Endothelial cell of umbilical vein (primary cell): ENCODE measurements at regions not wholly inside any gene's neighbourhood (a gene's known extent, or its start where the extent isn't known, plus 50 kb on each side); places are given as distances from the start of the nearest gene placed in this dataset.
"Not testable (repeated sequence)": the region's sequence is repeated elsewhere in the genome, so short reads cannot be mapped to it uniquely, and the experiment has no call there.

ENCODE experiments used
- BruUV-seq: library from RNA; stranded (reverse); fragments of 400-500 nt; replicated peaks from 2 replicates; lab custom pipeline; 2021; lab: Mats Ljungman, UMichigan
- CTCF ChIA-PET: fragments of 300-600, 350-600 bp; sonication (Branson Sonifier 250); formaldehyde crosslinking; loops from one replicate; lab custom pipeline; 2021; ENCODE audit warnings: antibody characterized with exemption, inconsistent platforms; lab: Charles Lee
- POLR2A ChIA-PET: fragments of 300-600, 350-600 bp; sonication (Branson Sonifier 250); formaldehyde crosslinking; loops from one replicate; lab custom pipeline; 2021; ENCODE audit warnings: antibody characterized with exemption, inconsistent platforms; lab: Charles Lee
- DNase-seq: peaks from one replicate; pipeline ENCODE4 v3.0.0-alpha.2; 2011; ENCODE audit warnings: low read depth, low spot score
- FAIRE-seq: peaks from 2 replicates; lab custom pipeline; 2011; peaks lifted over from hg19 to GRCh38; lab: Jason Lieb, UNC
- H2AFZ ChIP-seq: 2 replicates; pipeline ENCODE4 v1.6.0; 2012; ENCODE audit warnings: low read depth, low read length, control low read depth, inconsistent platforms
- H3K27ac ChIP-seq: 2 replicates; pipeline ENCODE4 v1.5.1; 2011; ENCODE audit warnings: low read depth, mild to moderate bottlenecking, control low read depth, low read length, moderate library complexity; ENCODE audit not compliant: insufficient read depth
- H3K27me3 ChIP-seq, 2 experiments: 2 replicates each; pipeline versions ENCODE4 v1.6.0 to v1.6.1; 2011; ENCODE audit warnings: low read length in 2 of 2, mixed read lengths in 1 of 2; ENCODE audit not compliant: control insufficient read depth in 2 of 2, insufficient read depth in 2 of 2
- H3K36me3 ChIP-seq, 2 experiments: 2 replicates in 1 of 2; 3 replicates in 1 of 2; pipeline ENCODE4 v1.5.1; 2011; ENCODE audit warnings: low read length in 2 of 2, mild to moderate bottlenecking in 1 of 2, moderate library complexity in 1 of 2; ENCODE audit not compliant: control insufficient read depth in 2 of 2, insufficient read depth in 2 of 2; ENCODE audit errors: extremely low read depth in 1 of 2
- H3K4me1 ChIP-seq: 3 replicates; pipeline ENCODE4 v1.5.1; 2011; ENCODE audit warnings: mild to moderate bottlenecking, low read length; ENCODE audit not compliant: control insufficient read depth, insufficient read depth; ENCODE audit errors: extremely low read depth
- H3K4me2 ChIP-seq: 2 replicates; pipeline ENCODE4 v1.6.1; 2011; ENCODE audit warnings: low read length, control low read depth, mixed read lengths; ENCODE audit not compliant: insufficient read depth
- H3K4me3 ChIP-seq, 3 experiments: fragments of 200-600 bp in 1 of 3; sonication (generic), shearing (Covaris generic) in 1 of 3; replicated peaks in 1 of 3; 2 replicates each; pipeline ENCODE4 v1.5.1; 2011 to 2016; ENCODE audit warnings: control low read depth in 3 of 3, low read length in 3 of 3, mild to moderate bottlenecking in 2 of 3, inconsistent platforms in 1 of 3, low read depth in 1 of 3, moderate library complexity in 1 of 3; ENCODE audit not compliant: insufficient read depth in 1 of 3
- H3K79me2 ChIP-seq: 2 replicates; pipeline ENCODE4 v1.6.0; 2012; ENCODE audit warnings: low read length, inconsistent platforms; ENCODE audit not compliant: control insufficient read depth, insufficient read depth
- H3K9ac ChIP-seq: replicated peaks from 2 replicates; pipeline ENCODE3; 2011; ENCODE audit warnings: low read length, control low read depth; ENCODE audit not compliant: insufficient read depth; ENCODE audit errors: extremely low read depth
- H3K9me1 ChIP-seq: replicated peaks from 3 replicates; pipeline ENCODE4 v1.6.0; 2011; ENCODE audit warnings: mild to moderate bottlenecking, low read length; ENCODE audit not compliant: control insufficient read depth, insufficient read depth; ENCODE audit errors: extremely low read depth
- H3K9me3 ChIP-seq: replicated peaks from 2 replicates; pipeline ENCODE4 v1.5.1; 2012; ENCODE audit warnings: low read length, inconsistent platforms; ENCODE audit not compliant: control insufficient read depth, insufficient read depth
- H4K20me1 ChIP-seq: replicated peaks from 2 replicates; pipeline ENCODE3; 2011; ENCODE audit warnings: mild to moderate bottlenecking, low read length; ENCODE audit not compliant: control insufficient read depth, insufficient read depth; ENCODE audit errors: extremely low read depth
- dilution Hi-C: fragments of 300-500 bp; cut with MboI; formaldehyde crosslinking; loops from one replicate; pipeline ENCODE4 v1.15.0; 2019; ENCODE audit warnings: low sequenced_read_pairs; ENCODE audit not compliant: extremely low pct_ligation_motif_present
- intact Hi-C: fragments of 100-400 bp; cut with micrococcal nuclease; formaldehyde crosslinking; loops from one replicate; pipeline ENCODE4 v1.10.0; 2022
- TF ChIP-seq, protein P1 (sequence below), 2 donors: IDR thresholded peaks; 1 replicate in 1 of 2; 2 replicates in 1 of 2; pipeline ENCODE4 v1.5.1; 2011; ENCODE audit warnings: low read length in 2 of 2, mild to moderate bottlenecking in 2 of 2, moderate library complexity in 2 of 2, control low read depth in 1 of 2, inconsistent platforms in 1 of 2, low read depth in 1 of 2; ENCODE audit not compliant: insufficient read depth in 1 of 2; ENCODE audit errors: extremely low read depth in 1 of 2

DNA sequence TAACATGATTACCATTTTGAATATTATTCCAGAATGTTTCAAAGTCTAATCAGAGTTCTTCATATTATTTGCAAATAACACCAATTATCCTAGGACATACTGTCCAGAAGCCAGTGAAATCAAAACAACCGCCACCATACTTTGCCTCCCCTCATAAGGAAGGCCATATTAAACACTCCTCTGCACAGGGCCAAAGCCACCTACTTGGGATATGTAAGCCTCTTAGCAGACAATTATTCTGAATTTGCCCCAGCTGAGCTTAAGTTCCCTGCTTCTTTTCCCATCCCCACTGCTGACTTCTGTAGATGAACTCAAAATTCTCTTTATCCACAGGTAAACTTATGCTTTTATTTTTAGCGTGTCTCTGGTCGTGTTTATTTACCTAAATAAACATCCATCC lies 374.0 kb downstream of the KIF2B start:
- BruUV-seq = no TSS peak
- intact Hi-C loops (no loop called here), dilution Hi-C loops (no loop called here)
- no peaks in the 10 kb centered on the region for H3K27me3 ChIP-seq
- H3K4me2 ChIP-seq = no peak overlapping the region
- H3K9me1 ChIP-seq = no peaks in the 10 kb centered on the region
- H3K36me3 ChIP-seq = no peaks in the 10 kb centered on the region
- TF ChIP-seq, protein P1, sequence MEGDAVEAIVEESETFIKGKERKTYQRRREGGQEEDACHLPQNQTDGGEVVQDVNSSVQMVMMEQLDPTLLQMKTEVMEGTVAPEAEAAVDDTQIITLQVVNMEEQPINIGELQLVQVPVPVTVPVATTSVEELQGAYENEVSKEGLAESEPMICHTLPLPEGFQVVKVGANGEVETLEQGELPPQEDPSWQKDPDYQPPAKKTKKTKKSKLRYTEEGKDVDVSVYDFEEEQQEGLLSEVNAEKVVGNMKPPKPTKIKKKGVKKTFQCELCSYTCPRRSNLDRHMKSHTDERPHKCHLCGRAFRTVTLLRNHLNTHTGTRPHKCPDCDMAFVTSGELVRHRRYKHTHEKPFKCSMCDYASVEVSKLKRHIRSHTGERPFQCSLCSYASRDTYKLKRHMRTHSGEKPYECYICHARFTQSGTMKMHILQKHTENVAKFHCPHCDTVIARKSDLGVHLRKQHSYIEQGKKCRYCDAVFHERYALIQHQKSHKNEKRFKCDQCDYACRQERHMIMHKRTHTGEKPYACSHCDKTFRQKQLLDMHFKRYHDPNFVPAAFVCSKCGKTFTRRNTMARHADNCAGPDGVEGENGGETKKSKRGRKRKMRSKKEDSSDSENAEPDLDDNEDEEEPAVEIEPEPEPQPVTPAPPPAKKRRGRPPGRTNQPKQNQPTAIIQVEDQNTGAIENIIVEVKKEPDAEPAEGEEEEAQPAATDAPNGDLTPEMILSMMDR (IDR thresholded peaks at IDR 0.05; ENCODE audit: extremely low read depth in 1 of 2, insufficient read depth in 1 of 2, low read depth in 1 of 2, low read length in 2 of 2) = no peak
- POLR2A ChIA-PET = no interaction called here
- DNase-seq = no peak
- no peaks in the 10 kb centered on the region for H3K9me3 ChIP-seq
- H3K4me3 ChIP-seq = no peak overlapping the region
- no peaks in the 10 kb centered on the region for H4K20me1 ChIP-seq
- no peak overlapping the region for H3K27ac ChIP-seq
- no peak overlapping the region for H2AFZ ChIP-seq
- FAIRE-seq = no peak
- H3K9ac ChIP-seq = no peak overlapping the region
- H3K79me2 ChIP-seq = no peaks in the 10 kb centered on the region
- CTCF ChIA-PET = no interaction called here
- H3K4me1 ChIP-seq = no peaks in the 10 kb centered on the region

DNA sequence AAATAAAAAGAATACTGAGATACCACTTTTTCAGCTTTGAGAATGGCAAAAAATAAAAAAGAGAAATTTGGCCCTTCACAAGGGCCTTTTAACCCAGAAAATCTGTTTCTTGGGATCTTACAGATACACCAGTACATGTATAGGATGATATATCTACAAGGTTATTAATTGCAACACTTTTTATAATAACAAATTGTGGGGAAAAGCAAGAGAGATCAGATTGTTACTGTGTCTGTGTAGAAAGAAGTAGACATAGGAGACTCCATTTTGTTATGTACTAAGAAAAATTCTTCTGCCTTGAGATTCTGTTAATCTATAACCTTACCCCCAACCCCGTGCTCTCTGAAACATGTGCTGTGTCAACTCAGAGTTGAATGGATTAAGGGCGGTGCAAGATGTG lies 378.7 kb downstream of the KIF2B start:
- H3K9me3 ChIP-seq, BruUV-seq, H3K4me1 ChIP-seq, H3K27me3 ChIP-seq, POLR2A ChIA-PET, CTCF ChIA-PET, FAIRE-seq, H2AFZ ChIP-seq, H4K20me1 ChIP-seq, DNase-seq, dilution Hi-C loops, H3K9me1 ChIP-seq, H3K79me2 ChIP-seq, H3K27ac ChIP-seq, H3K4me2 ChIP-seq, intact Hi-C loops, H3K4me3 ChIP-seq, H3K36me3 ChIP-seq, H3K9ac ChIP-seq: not testable (repeated sequence)
